ENCODE measurements at regions not wholly inside any gene's neighbourhood (a gene's known extent, or its start where the extent isn't known, plus 50 kb on each side); places are given as distances from the start of the nearest gene placed in this dataset.

- ChIA-PET CTCF (no interaction called here), POLR2A (no interaction called here)
- no peaks in the 10 kb centered on the region for H3K27me3 ChIP-seq (ENCODE audit: control insufficient read depth, insufficient read depth, low read length)
- no peak for TF ChIP-seq CTCF (IDR thresholded peaks at IDR 0.05; ENCODE audit: insufficient read depth, low read depth, low read length)
- H3K4me3 ChIP-seq (ENCODE audit: low read depth, low read length), result no peak overlapping the region
- DNase-seq (ENCODE audit: low read depth), result no peak
- no peaks in the 10 kb centered on the region for H3K36me3 ChIP-seq (ENCODE audit: control insufficient read depth, insufficient read depth, low read length)
Measured at GRCh38 chr6:28758818-28759235, 165.0 kb downstream of the TRIM27 start.

GRCh38 chr6:28764014-28764723 is 159.6 kb downstream of the TRIM27 start:
- POLR2A ChIA-PET, result no interaction called here
- no peak for DNase-seq (ENCODE audit: low read depth)
- CTCF ChIA-PET, result no interaction called here
- no peaks in the 10 kb centered on the region for H3K36me3 ChIP-seq (ENCODE audit: control insufficient read depth, insufficient read depth, low read length)
- no peak overlapping the region for H3K4me3 ChIP-seq (ENCODE audit: low read depth, low read length)
- no peak for TF ChIP-seq CTCF (IDR thresholded peaks at IDR 0.05; ENCODE audit: insufficient read depth, low read depth, low read length)
- H3K27me3 ChIP-seq (ENCODE audit: control insufficient read depth, insufficient read depth, low read length), result peaks cover 16% of the 10 kb centered on the region

GRCh38 chr6:28764761-28765282 is 159.0 kb downstream of the TRIM27 start:
- Histone ChIP-seq H3K36me3 (ENCODE audit: control insufficient read depth, insufficient read depth, low read length) (no peaks in the 10 kb centered on the region), H3K4me3 (ENCODE audit: low read depth, low read length) (no peak overlapping the region), H3K27me3 (ENCODE audit: control insufficient read depth, insufficient read depth, low read length) (peaks cover 17% of the 10 kb centered on the region)
- no peak for DNase-seq (ENCODE audit: low read depth)
- ChIA-PET CTCF (interaction anchor here (0.7 kb wide), 1 partner anchor 71 kb away, joined by 3 read pairs; no protein-coding TSS in a partner anchor), POLR2A (no interaction called here)
- TF ChIP-seq CTCF (IDR thresholded peaks at IDR 0.05; ENCODE audit: insufficient read depth, low read depth, low read length), result no peak

GRCh38 chr6:28765978-28766351 is 157.8 kb downstream of the TRIM27 start:
- TF ChIP-seq CTCF (IDR thresholded peaks at IDR 0.05; ENCODE audit: insufficient read depth, low read depth, low read length), result no peak
- CTCF ChIA-PET, result no interaction called here
- POLR2A ChIA-PET, result no interaction called here
- H3K27me3 ChIP-seq (ENCODE audit: control insufficient read depth, insufficient read depth, low read length), result peaks cover 17% of the 10 kb centered on the region
- H3K36me3 ChIP-seq (ENCODE audit: control insufficient read depth, insufficient read depth, low read length), result no peaks in the 10 kb centered on the region
- DNase-seq (ENCODE audit: low read depth), result no peak
- H3K4me3 ChIP-seq (ENCODE audit: low read depth, low read length), result no peak overlapping the region

- ChIA-PET POLR2A (no interaction called here), CTCF (interaction anchor here (0.7 kb wide), 1 partner anchor 250 kb away, joined by 3 read pairs; no protein-coding TSS in a partner anchor)
- H3K36me3 ChIP-seq (ENCODE audit: control insufficient read depth, insufficient read depth, low read length), result no peaks in the 10 kb centered on the region
- DNase-seq (ENCODE audit: low read depth), result no peak
- no peak for TF ChIP-seq CTCF (IDR thresholded peaks at IDR 0.05; ENCODE audit: insufficient read depth, low read depth, low read length)
- H3K4me3 ChIP-seq (ENCODE audit: low read depth, low read length), result no peak overlapping the region
- peaks cover 19% of the 10 kb centered on the region for H3K27me3 ChIP-seq (ENCODE audit: control insufficient read depth, insufficient read depth, low read length)
Measured at GRCh38 chr6:28766426-28766825, 157.4 kb downstream of the TRIM27 start.
